NT2/D1 (cell line): ENCODE measurements at regions not wholly inside any gene's neighbourhood (a gene's known extent, or its start where the extent isn't known, plus 50 kb on each side); places are given as distances from the start of the nearest gene placed in this dataset.

ENCODE experiments used
- SUZ12 ChIP-seq: IDR thresholded peaks from 2 replicates; pipeline ENCODE4 v1.6.1; 2011; ENCODE audit not compliant: insufficient read length, insufficient read depth; ENCODE audit errors: extremely low read depth
- YY1 ChIP-seq: IDR thresholded peaks from 2 replicates; pipeline ENCODE4 v1.6.1; 2011; ENCODE audit not compliant: insufficient read length, insufficient read depth
- ZNF274 ChIP-seq: IDR thresholded peaks from 2 replicates; pipeline ENCODE4 v1.6.1; 2011; ENCODE audit warnings: mild to moderate bottlenecking, low read depth, low read length

DNA sequence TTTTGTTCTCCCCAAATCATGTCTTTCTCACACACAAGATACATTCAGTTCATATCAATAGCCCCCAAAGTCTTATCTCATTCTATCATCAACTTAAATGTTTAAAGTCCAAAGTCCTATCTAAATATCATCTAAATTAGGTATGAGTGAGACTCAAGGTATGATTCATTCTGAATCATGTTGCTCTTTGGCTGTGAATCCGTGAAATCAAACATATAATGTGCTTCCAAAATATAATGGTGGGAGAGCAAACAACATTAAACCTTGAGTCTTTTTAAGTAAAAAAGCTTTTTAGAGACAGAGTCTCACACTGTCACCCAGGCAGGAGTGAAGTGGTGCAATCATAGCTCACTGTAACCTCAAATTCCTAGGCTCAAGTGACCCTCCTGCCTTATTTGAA, 139.1 kb downstream of the SAMMSON start:
- no peak for TF ChIP-seq ZNF274
- TF ChIP-seq YY1, result no peak
- TF ChIP-seq SUZ12, result no peak
